HG03378 (cell line): ENCODE measurements at regions not wholly inside any gene's neighbourhood (a gene's known extent, or its start where the extent isn't known, plus 50 kb on each side); places are given as distances from the start of the nearest gene placed in this dataset.
"Not testable (repeated sequence)": the region's sequence is repeated elsewhere in the genome, so short reads cannot be mapped to it uniquely, and the experiment has no call there.

Experiments used
- ATAC-seq: cut with Tn5 transposase; IDR thresholded peaks from one replicate; pipeline ENCODE4 v1.9.1; 2021; ENCODE audit warnings: mild to moderate bottlenecking, moderate library complexity; ENCODE audit not compliant: unreplicated experiment

DNA sequence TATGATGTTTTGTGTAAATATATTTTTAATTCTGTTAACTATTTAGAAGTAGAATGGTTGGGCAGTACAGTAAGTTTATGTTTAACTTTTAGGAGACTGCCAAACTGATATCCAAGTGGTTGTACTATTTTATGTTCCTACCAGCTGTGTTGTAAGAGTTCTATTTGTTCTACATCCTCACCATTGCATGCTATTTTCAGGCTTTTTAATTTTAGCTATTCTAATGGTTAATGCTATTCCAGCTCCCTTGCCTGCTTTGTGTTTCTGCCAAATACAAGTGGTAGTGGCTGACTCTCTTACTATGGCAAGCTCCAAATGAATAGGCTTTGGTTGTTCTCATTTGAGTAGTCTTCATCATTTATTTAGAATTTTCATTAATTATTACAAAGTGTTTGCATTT lies 476.4 kb downstream of the KIF4B start:
- ATAC-seq = no peak

- no peak for ATAC-seq
Measured at GRCh38 chr5:155492191-155492590, 478.6 kb downstream of the KIF4B start.

- ATAC-seq = no peak
Measured at GRCh38 chr5:155504606-155505005, 491.1 kb downstream of the KIF4B start.

GRCh38 chr5:155507363-155507762 lies 493.8 kb downstream of the KIF4B start:
- no peak for ATAC-seq

- ATAC-seq = no peak
Measured at GRCh38 chr5:155508673-155509072, 495.1 kb downstream of the KIF4B start.

DNA sequence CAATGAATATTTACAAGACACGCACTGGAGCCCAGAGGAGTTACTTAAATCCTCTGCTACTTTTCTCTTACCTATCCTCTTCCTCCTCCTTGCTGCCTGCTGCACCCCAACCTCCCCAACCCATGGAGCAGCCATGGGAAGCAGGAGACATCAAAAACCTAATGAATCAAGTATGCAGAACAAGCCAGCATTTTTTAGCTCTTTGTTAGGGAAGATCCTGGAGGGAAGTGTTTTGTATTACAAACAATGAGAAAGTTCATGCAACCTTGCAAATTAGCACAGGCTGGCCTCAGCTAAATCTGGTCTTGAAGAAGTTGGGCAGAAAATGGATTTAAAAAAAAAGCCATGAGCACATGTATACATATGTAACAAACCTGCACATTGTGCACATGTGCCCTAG lies 498.8 kb downstream of the KIF4B start:
- ATAC-seq = no peak

- no peak for ATAC-seq
Measured at GRCh38 chr5:155514105-155514563, 500.6 kb downstream of the KIF4B start.

DNA sequence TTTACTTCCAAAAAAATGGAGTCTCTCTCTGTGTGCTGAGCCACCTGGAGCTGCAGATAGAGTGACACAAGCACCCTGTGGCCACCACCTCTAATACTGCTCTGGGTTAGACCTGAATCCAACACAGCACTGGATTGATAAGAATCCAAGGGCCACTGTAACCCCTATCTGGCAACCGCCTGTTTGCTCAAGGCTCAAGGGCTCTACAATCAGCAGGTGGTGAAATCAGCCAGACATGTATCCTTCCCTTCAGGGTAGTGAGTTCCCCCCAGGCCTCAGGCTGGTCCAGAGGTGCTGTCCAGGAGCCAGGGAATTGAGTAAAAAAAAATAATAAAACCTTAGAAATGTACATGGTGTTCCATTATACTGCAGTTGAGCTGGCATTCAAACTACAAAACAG lies 509.0 kb downstream of the KIF4B start:
- ATAC-seq = no peak

DNA sequence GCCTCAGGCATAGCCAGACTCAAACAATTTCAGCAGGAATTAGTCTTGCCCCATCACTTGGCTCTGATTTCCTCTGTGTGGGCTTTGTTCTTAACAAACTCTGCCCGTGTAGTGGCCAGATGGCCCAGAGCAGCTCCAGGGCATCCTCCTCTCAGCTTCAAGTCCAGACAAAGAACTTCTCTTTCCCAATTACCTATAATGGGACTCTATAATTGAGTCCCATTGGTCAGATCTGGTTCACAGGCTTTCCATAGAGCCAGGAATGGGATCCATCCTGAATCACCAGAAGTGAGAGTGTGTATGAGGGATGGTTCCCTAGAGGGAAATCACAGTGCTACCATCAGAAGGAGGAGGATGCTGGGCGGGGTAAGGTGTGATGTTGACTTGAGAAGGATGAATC lies 515.8 kb downstream of the KIF4B start:
- ATAC-seq = no peak

- ATAC-seq = no peak
Measured at GRCh38 chr5:155530046-155530445, 516.5 kb downstream of the KIF4B start.

DNA sequence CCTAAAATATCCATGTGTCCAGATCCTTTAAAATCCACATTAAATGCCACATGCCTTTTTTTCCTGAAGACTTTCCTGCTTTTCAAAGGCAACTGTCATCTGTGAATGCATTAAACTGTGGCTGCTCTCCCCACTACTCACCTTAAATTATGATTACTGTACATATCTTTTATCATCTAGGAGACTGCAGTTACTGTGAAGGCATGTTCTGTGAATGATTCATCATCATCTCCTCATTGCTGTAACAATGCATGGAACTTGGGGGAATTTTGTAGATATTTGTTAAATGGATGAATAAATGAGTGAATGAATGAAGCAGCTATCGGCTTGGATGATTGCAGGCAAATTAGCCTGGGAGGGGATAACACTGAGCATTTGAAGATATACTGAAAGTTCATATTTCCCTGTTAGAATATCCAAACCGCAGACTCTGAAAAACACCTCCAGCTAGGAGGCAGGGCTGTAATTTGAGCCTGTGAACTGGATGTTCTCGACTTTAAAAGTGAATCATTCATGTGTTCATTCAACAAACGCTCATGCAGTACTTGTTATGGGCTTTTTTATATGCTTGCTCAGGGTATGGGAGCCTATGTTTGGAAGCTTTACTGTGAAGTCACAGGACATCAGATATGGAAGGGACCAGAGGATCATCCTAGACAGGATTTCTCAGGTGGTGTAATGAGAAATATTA lies 519.2 kb downstream of the KIF4B start:
- ATAC-seq = no peak

- ATAC-seq = no peak
Measured at GRCh38 chr5:155540000-155540595, 526.5 kb downstream of the KIF4B start.

- ATAC-seq = no peak
Measured at GRCh38 chr5:155546075-155546474, 532.5 kb downstream of the KIF4B start.

- no peak for ATAC-seq
Measured at GRCh38 chr5:155554500-155554899, 540.9 kb downstream of the KIF4B start.

GRCh38 chr5:155556222-155556621 lies 542.7 kb downstream of the KIF4B start:
- no peak for ATAC-seq

DNA sequence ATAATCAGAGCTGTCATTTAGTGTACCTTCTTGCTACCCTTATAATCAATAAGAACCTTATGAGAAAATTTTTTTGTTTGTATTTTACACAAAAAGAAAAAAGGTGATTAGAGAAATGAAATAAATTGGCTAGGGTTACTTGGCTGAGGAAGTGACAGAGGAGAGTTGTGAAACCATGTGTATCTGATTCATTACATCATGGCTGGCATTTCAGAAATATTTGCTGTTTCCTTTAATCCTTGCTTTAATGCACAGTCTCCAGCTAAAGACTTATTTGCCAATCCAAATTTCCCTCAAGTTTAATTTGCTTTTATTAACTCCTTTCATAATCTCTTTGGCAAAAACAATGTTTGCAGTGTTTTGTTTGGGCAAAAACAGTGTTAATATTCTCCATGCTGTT lies 543.1 kb downstream of the KIF4B start:
- no peak for ATAC-seq

DNA sequence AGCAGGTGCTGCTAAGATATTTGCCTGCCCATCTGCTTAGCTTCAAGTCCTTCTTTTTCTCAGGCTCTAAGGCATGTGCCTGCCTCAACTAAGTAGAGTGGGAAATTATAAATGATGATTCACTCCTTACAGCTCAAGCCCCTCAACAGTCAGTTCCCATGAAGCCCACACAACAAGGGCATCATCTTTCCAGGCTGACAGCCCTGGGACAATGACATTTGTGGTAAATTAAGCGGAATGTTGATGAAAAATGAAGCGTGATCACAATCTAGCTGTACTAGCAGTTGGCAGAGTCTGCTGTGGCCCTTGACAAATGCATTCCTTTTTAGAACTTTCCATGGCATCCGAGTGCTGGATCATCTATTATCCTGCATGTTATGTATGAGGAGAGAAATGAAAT lies 548.6 kb downstream of the KIF4B start:
- ATAC-seq = no peak

GRCh38 chr5:155564541-155564940 lies 551.0 kb downstream of the KIF4B start:
- no peak for ATAC-seq

- no peak for ATAC-seq
Measured at GRCh38 chr5:155575861-155576260, 562.3 kb downstream of the KIF4B start.

GRCh38 chr5:155586808-155587207 lies 573.3 kb downstream of the KIF4B start:
- not testable (repeated sequence) for ATAC-seq

- ATAC-seq = no peak
Measured at GRCh38 chr5:155587458-155587857, 573.9 kb downstream of the KIF4B start.

GRCh38 chr5:155591273-155591672 lies 577.7 kb downstream of the KIF4B start:
- ATAC-seq = no peak

- ATAC-seq = no peak
Measured at GRCh38 chr5:155594270-155594669, 580.7 kb downstream of the KIF4B start.
